GM23338 (cell line): ENCODE measurements at regions not wholly inside any gene's neighbourhood (a gene's known extent, or its start where the extent isn't known, plus 50 kb on each side); places are given as distances from the start of the nearest gene placed in this dataset.

Source experiments
- ATAC-seq: fragments of 200-7000 bp; cut with Tn5 transposase; 3 replicates; pipeline ENCODE4 v1.9.1; 2020
- DNase-seq: peaks from one replicate; pipeline ENCODE4 v3.0.0-alpha.2; 2015; ENCODE audit warnings: low spot score
- H2AFZ ChIP-seq: fragments of 200-600 bp; sonication (generic); 2 replicates; pipeline ENCODE4 v1.8.0; 2016; ENCODE audit warnings: antibody characterized with exemption, mild to moderate bottlenecking, moderate library complexity
- H3F3A ChIP-seq: fragments of 200-600 bp; sonication (generic); replicated peaks from 2 replicates; pipeline ENCODE4 v1.8.0; 2017; ENCODE audit warnings: antibody characterized with exemption, mixed run types, low read depth
- H3K27ac ChIP-seq: fragments of 200-600 bp; sonication (generic); 2 replicates; pipeline ENCODE4 v1.6.1; 2016; ENCODE audit warnings: low read depth
- H3K27me3 ChIP-seq: fragments of 200-600 bp; sonication (generic); 2 replicates; pipeline ENCODE4 v1.8.0; 2016; ENCODE audit warnings: mild to moderate bottlenecking, mixed run types, moderate library complexity; ENCODE audit not compliant: insufficient read depth
- H3K36me3 ChIP-seq: fragments of 200-600 bp; sonication (generic); 2 replicates; pipeline ENCODE4 v1.8.0; 2016; ENCODE audit warnings: mild to moderate bottlenecking; ENCODE audit not compliant: insufficient read depth
- H3K4me1 ChIP-seq: fragments of 200-600 bp; sonication (generic); 2 replicates; pipeline ENCODE4 v1.8.0; 2016; ENCODE audit warnings: mild to moderate bottlenecking, moderate library complexity; ENCODE audit not compliant: insufficient read depth
- H3K4me2 ChIP-seq: fragments of 200-600 bp; sonication (generic); 2 replicates; pipeline ENCODE4 v1.7.1; 2017; ENCODE audit warnings: mixed run types
- H3K4me3 ChIP-seq: fragments of 200-600 bp; sonication (generic); 2 replicates; pipeline ENCODE4 v1.6.1; 2016; ENCODE audit warnings: mixed run types
- H3K79me2 ChIP-seq: fragments of 200-600 bp; sonication (generic); replicated peaks from 2 replicates; pipeline ENCODE4 v1.8.0; 2017; ENCODE audit warnings: mild to moderate bottlenecking; ENCODE audit not compliant: insufficient read depth
- H3K9me2 ChIP-seq: fragments of 200-600 bp; sonication (generic); 2 replicates; pipeline ENCODE4 v1.8.0; 2017; ENCODE audit not compliant: insufficient read depth
- H4K20me1 ChIP-seq: fragments of 200-600 bp; sonication (generic); replicated peaks from 2 replicates; pipeline ENCODE4 v1.8.0; 2017; ENCODE audit warnings: mild to moderate bottlenecking; ENCODE audit not compliant: insufficient read depth
- H3K27ac Mint-ChIP-seq: 2 replicates; pipeline ENCODE4 v1.8.0; 2020; ENCODE audit warnings: inconsistent platforms, mild to moderate bottlenecking, moderate library complexity, mixed read lengths
- H3K27me3 Mint-ChIP-seq: 3 replicates; pipeline ENCODE4 v1.8.0; 2022; ENCODE audit warnings: low read depth, mild to moderate bottlenecking, moderate library complexity, mixed read lengths, inconsistent platforms; ENCODE audit not compliant: insufficient read depth, poor library complexity
- H3K36me3 Mint-ChIP-seq: 3 replicates; pipeline ENCODE4 v1.8.0; 2021; ENCODE audit warnings: low read depth, mild to moderate bottlenecking, inconsistent platforms, moderate library complexity, mixed read lengths
- H3K4me1 Mint-ChIP-seq: 3 replicates; pipeline ENCODE4 v1.8.0; 2020; ENCODE audit warnings: mild to moderate bottlenecking, inconsistent platforms, mixed read lengths
- H3K4me3 Mint-ChIP-seq: 3 replicates; pipeline ENCODE4 v1.8.0; 2021; ENCODE audit warnings: moderate library complexity, mild to moderate bottlenecking, inconsistent platforms, mixed read lengths
- H3K9me3 Mint-ChIP-seq: 3 replicates; pipeline ENCODE4 v1.8.0; 2020; ENCODE audit warnings: moderate library complexity, mild to moderate bottlenecking, inconsistent platforms, mixed read lengths
- CREB1 ChIP-seq: fragments of 250-450 bp; sonication (Bioruptor Pico); IDR thresholded peaks from 2 replicates; pipeline ENCODE4 v1.5.0; 2020; ENCODE audit warnings: low read depth, mild to moderate bottlenecking, moderate library complexity
- EZH2phosphoT487 ChIP-seq: fragments of 200-600 bp; sonication (generic); IDR thresholded peaks from one replicate; pipeline ENCODE4 v1.8.1; 2018; ENCODE audit warnings: antibody characterized with exemption; ENCODE audit not compliant: unreplicated experiment
- JUNB ChIP-seq: IDR thresholded peaks from one replicate; pipeline ENCODE4 v1.6.1; 2016; ENCODE audit warnings: antibody characterized with exemption; ENCODE audit not compliant: unreplicated experiment
- NANOG ChIP-seq: IDR thresholded peaks from 2 replicates; pipeline ENCODE4 v1.6.1; 2016; ENCODE audit warnings: antibody characterized with exemption, borderline replicate concordance
- POLR2AphosphoS5 ChIP-seq: IDR thresholded peaks from 2 replicates; pipeline ENCODE4 v1.6.1; 2016; ENCODE audit warnings: antibody characterized with exemption, low read depth
- ZNF114 ChIP-seq: fragments of 250-450 bp; sonication (Bioruptor Pico); IDR thresholded peaks from 2 replicates; pipeline ENCODE4 v1.5.0; 2020; ENCODE audit warnings: mild to moderate bottlenecking, moderate library complexity
- ZNF331 ChIP-seq: fragments of 250-450 bp; sonication (Bioruptor Pico); IDR thresholded peaks from 2 replicates; pipeline ENCODE4 v1.5.0; 2020; ENCODE audit warnings: low read depth, mild to moderate bottlenecking, moderate library complexity
- TF ChIP-seq, protein P1 (sequence below), 2 experiments: fragments of 200-600 bp in 1 of 2; sonication (generic) in 1 of 2; conservative IDR thresholded peaks; 2 replicates each; pipeline versions ENCODE4 v1.5.1 to v1.6.1; 2016 to 2017; ENCODE audit warnings: antibody characterized with exemption in 2 of 2, low read depth in 2 of 2, mild to moderate bottlenecking in 2 of 2, moderate library complexity in 1 of 2
- TF ChIP-seq, protein P2 (sequence below): IDR thresholded peaks from 2 replicates; pipeline ENCODE4 v1.6.1; 2016; ENCODE audit warnings: antibody characterized with exemption
- TF ChIP-seq, protein P3 (sequence below): IDR thresholded peaks from one replicate; pipeline ENCODE4 v1.6.1; 2018; ENCODE audit warnings: antibody characterized with exemption; ENCODE audit not compliant: unreplicated experiment

DNA sequence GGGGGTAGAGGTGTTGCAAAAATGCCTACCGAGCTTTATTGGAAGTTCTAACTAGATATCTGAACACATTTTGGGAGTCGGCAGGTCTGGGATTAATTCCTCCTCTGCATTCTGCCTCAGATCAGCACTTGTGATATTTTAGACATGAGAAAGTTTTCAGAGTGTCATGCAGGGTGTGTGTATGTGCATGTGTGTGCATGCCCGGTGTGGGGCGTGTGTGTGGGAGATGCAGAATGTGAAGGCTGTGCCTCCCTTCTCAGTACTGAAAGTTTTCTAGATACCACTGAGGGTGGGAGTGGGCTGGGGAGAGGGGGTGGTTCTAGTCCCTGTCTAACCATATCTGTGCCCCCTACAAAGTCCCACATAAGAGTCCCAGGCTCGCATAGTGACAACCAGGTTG lies 180.0 kb upstream of the NTM start:
- Histone ChIP-seq H3K79me2 (no peaks in the 10 kb centered on the region), H2AFZ (peak overlapping the region; percentile 47; the same call in 1 of the 2 replicates), H3K4me1 (peaks cover 15% of the 10 kb centered on the region), H3K27me3 (no peaks in the 10 kb centered on the region), H3K9me2 (peaks cover 7% of the 10 kb centered on the region), H3K4me2 (no peak overlapping the region), H3K36me3 (no peaks in the 10 kb centered on the region), H3F3A (no peaks in the 10 kb centered on the region; the same call in 1 of the 2 replicates), H4K20me1 (no peaks in the 10 kb centered on the region), H3K4me3 (no peak overlapping the region), H3K27ac (no peak overlapping the region)
- H3K4me3 Mint-ChIP-seq: no peak overlapping the region
- no peak for DNase-seq
- no peaks in the 10 kb centered on the region for H3K9me3 Mint-ChIP-seq
- H3K27me3 Mint-ChIP-seq: peaks cover 10% of the 10 kb centered on the region
- no peaks in the 10 kb centered on the region for H3K36me3 Mint-ChIP-seq
- ATAC-seq: no peak
- peaks cover 28% of the 10 kb centered on the region for H3K4me1 Mint-ChIP-seq
- TF ChIP-seq CREB1 (CRISPR knock-in tag) (no peak), NANOG (no peak), POLR2AphosphoS5 (no peak), ZNF331 (no peak), ZNF114 (CRISPR knock-in tag) (no peak)
- TF ChIP-seq, protein P1, sequence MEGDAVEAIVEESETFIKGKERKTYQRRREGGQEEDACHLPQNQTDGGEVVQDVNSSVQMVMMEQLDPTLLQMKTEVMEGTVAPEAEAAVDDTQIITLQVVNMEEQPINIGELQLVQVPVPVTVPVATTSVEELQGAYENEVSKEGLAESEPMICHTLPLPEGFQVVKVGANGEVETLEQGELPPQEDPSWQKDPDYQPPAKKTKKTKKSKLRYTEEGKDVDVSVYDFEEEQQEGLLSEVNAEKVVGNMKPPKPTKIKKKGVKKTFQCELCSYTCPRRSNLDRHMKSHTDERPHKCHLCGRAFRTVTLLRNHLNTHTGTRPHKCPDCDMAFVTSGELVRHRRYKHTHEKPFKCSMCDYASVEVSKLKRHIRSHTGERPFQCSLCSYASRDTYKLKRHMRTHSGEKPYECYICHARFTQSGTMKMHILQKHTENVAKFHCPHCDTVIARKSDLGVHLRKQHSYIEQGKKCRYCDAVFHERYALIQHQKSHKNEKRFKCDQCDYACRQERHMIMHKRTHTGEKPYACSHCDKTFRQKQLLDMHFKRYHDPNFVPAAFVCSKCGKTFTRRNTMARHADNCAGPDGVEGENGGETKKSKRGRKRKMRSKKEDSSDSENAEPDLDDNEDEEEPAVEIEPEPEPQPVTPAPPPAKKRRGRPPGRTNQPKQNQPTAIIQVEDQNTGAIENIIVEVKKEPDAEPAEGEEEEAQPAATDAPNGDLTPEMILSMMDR (conservative IDR thresholded peaks at IDR 0.05; ENCODE audit: low read depth in 2 of 2): no peak
- TF ChIP-seq, protein P2, sequence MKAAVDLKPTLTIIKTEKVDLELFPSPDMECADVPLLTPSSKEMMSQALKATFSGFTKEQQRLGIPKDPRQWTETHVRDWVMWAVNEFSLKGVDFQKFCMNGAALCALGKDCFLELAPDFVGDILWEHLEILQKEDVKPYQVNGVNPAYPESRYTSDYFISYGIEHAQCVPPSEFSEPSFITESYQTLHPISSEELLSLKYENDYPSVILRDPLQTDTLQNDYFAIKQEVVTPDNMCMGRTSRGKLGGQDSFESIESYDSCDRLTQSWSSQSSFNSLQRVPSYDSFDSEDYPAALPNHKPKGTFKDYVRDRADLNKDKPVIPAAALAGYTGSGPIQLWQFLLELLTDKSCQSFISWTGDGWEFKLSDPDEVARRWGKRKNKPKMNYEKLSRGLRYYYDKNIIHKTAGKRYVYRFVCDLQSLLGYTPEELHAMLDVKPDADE: no peak
- TF ChIP-seq, protein P3, sequence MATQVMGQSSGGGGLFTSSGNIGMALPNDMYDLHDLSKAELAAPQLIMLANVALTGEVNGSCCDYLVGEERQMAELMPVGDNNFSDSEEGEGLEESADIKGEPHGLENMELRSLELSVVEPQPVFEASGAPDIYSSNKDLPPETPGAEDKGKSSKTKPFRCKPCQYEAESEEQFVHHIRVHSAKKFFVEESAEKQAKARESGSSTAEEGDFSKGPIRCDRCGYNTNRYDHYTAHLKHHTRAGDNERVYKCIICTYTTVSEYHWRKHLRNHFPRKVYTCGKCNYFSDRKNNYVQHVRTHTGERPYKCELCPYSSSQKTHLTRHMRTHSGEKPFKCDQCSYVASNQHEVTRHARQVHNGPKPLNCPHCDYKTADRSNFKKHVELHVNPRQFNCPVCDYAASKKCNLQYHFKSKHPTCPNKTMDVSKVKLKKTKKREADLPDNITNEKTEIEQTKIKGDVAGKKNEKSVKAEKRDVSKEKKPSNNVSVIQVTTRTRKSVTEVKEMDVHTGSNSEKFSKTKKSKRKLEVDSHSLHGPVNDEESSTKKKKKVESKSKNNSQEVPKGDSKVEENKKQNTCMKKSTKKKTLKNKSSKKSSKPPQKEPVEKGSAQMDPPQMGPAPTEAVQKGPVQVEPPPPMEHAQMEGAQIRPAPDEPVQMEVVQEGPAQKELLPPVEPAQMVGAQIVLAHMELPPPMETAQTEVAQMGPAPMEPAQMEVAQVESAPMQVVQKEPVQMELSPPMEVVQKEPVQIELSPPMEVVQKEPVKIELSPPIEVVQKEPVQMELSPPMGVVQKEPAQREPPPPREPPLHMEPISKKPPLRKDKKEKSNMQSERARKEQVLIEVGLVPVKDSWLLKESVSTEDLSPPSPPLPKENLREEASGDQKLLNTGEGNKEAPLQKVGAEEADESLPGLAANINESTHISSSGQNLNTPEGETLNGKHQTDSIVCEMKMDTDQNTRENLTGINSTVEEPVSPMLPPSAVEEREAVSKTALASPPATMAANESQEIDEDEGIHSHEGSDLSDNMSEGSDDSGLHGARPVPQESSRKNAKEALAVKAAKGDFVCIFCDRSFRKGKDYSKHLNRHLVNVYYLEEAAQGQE: no peak
- no peak overlapping the region for H3K27ac Mint-ChIP-seq

DNA sequence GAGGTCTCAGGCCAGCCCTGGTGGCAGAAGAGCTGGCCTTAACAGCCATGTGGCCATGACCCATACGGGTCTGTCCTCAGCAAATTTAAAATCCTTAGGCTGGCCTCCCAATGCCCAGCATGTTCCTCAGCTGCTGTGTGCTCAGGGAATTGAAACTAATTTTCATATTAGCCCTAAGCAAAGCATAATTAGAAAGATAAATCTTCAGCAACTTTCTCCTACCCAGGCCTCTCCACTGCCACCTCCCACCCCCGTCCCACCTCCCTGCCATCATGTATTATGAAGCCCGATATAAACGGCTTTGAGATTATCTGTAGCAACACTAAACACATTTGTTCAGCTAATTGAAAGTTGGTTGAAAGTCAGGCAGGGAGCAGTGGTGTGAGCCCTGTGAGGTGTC lies 178.8 kb upstream of the NTM start:
- peaks cover 10% of the 10 kb centered on the region for H3K27me3 Mint-ChIP-seq
- Histone ChIP-seq H3K27ac (no peak overlapping the region), H3F3A (no peaks in the 10 kb centered on the region), H4K20me1 (no peaks in the 10 kb centered on the region), H3K36me3 (no peaks in the 10 kb centered on the region), H3K79me2 (no peaks in the 10 kb centered on the region), H3K4me1 (peaks cover 8% of the 10 kb centered on the region), H3K4me2 (no peak overlapping the region), H3K9me2 (peaks cover 7% of the 10 kb centered on the region), H2AFZ (no peak overlapping the region), H3K27me3 (no peaks in the 10 kb centered on the region), H3K4me3 (no peak overlapping the region)
- ATAC-seq (no peak), DNase-seq (no peak)
- H3K27ac Mint-ChIP-seq: no peak overlapping the region
- no peaks in the 10 kb centered on the region for H3K36me3 Mint-ChIP-seq
- H3K4me3 Mint-ChIP-seq: no peak overlapping the region
- peaks cover 20% of the 10 kb centered on the region for H3K4me1 Mint-ChIP-seq
- H3K9me3 Mint-ChIP-seq: no peaks in the 10 kb centered on the region
- TF ChIP-seq, protein P1 (conservative IDR thresholded peaks at IDR 0.05; ENCODE audit: low read depth in 2 of 2): no peak
- TF ChIP-seq EZH2phosphoT487 (no peak), JUNB (no peak), NANOG (no peak)
- TF ChIP-seq, protein P2: no peak
